GM12878 (cell line): ENCODE measurements at regions not wholly inside any gene's neighbourhood (a gene's known extent, or its start where the extent isn't known, plus 50 kb on each side); places are given as distances from the start of the nearest gene placed in this dataset.

ENCODE experiments used
- ATAC-seq: fragments of 200-7000 bp; cut with Tn5 transposase; 3 replicates; pipeline ENCODE4 v1.9.1; 2020; ENCODE audit warnings: mild to moderate bottlenecking, moderate library complexity
- BruUV-seq: library from RNA; stranded (reverse); fragments of 400-500 nt; replicated peaks from 2 replicates; lab custom pipeline; 2021; lab: Mats Ljungman, UMichigan
- CTCF ChIA-PET: fragments of 300-600 bp; sonication (Branson Sonifier 250); formaldehyde crosslinking; extraction: SDS; loops from one replicate; lab custom pipeline; 2021; ENCODE audit warnings: inconsistent platforms; lab: Yijun Ruan, JAX
- POLR2A ChIA-PET: fragments of 350-600 bp; formaldehyde crosslinking; extraction: SDS; loops from one replicate; lab custom pipeline; 2021; ENCODE audit warnings: inconsistent platforms; lab: Charles Lee
- RAD21 ChIA-PET: fragments of 300-600 bp; sonication (Branson Sonifier 250); formaldehyde crosslinking; loops from one replicate; lab custom pipeline; 2023; ENCODE audit warnings: antibody characterized with exemption; ENCODE audit not compliant: unreplicated experiment; lab: Charles Lee
- SMC1A ChIA-PET: fragments of 300-600 bp; sonication (Branson Sonifier 250); formaldehyde crosslinking; loops from one replicate; lab custom pipeline; 2023; ENCODE audit not compliant: unreplicated experiment, uncharacterized antibody; lab: Charles Lee
- DNase-seq: peaks from one replicate; pipeline ENCODE4 v3.0.0-alpha.2; 2011; ENCODE audit warnings: low read depth, low spot score
- FAIRE-seq: peaks from 3 replicates; lab custom pipeline; 2011; peaks lifted over from hg19 to GRCh38; lab: Jason Lieb, UNC
- H2AFZ ChIP-seq: 2 replicates; pipeline ENCODE4 v1.6.0; 2011; ENCODE audit warnings: low read depth, low read length, control low read depth; ENCODE audit not compliant: control insufficient read depth
- H3K27ac ChIP-seq: 2 replicates; pipeline ENCODE4 v1.5.1; 2011; ENCODE audit warnings: control low read depth; ENCODE audit not compliant: control insufficient read depth, insufficient read depth
- H3K27me3 ChIP-seq, 2 experiments: replicated peaks in 1 of 2; 2 replicates each; pipeline versions ENCODE4 v1.6.0 to v1.6.1; 2011; ENCODE audit warnings: low read length in 1 of 2; ENCODE audit not compliant: control insufficient read depth in 2 of 2, insufficient read depth in 2 of 2
- H3K36me3 ChIP-seq, 2 experiments: 2 replicates each; pipeline ENCODE4 v1.5.1; 2011; ENCODE audit warnings: low read length in 1 of 2; ENCODE audit not compliant: control insufficient read depth in 2 of 2, insufficient read depth in 2 of 2
- H3K4me1 ChIP-seq: 2 replicates; pipeline ENCODE4 v1.6.1; 2011; ENCODE audit warnings: mild to moderate bottlenecking, low read length, moderate library complexity, mixed read lengths; ENCODE audit not compliant: control insufficient read depth, insufficient read depth
- H3K4me2 ChIP-seq: 2 replicates; pipeline ENCODE4 v1.6.0; 2011; ENCODE audit warnings: control low read depth; ENCODE audit not compliant: control insufficient read depth, insufficient read depth
- H3K4me3 ChIP-seq: fragments of 200-600 bp; sonication (generic); 2 replicates; pipeline ENCODE4 v1.5.1; 2016
- H3K79me2 ChIP-seq: 2 replicates; pipeline ENCODE4 v1.6.0; 2011; ENCODE audit warnings: low read length; ENCODE audit not compliant: control insufficient read depth, insufficient read depth
- H3K9ac ChIP-seq: 2 replicates; pipeline ENCODE4 v1.8.0; 2011; ENCODE audit warnings: low read length, control low read depth, mixed read lengths; ENCODE audit not compliant: control insufficient read depth, insufficient read depth
- H3K9me3 ChIP-seq: replicated peaks from 3 replicates; pipeline ENCODE4 v1.5.1; 2011; ENCODE audit warnings: mild to moderate bottlenecking, low read length; ENCODE audit not compliant: control insufficient read depth, insufficient read depth
- H4K20me1 ChIP-seq: 2 replicates; pipeline ENCODE4 v1.6.0; 2011; ENCODE audit not compliant: control insufficient read depth, insufficient read depth
- EED ChIP-seq: sonication (generic); IDR thresholded peaks from 2 replicates; pipeline ENCODE4 v1.6.1; 2016; ENCODE audit warnings: antibody characterized with exemption, low read depth
- FOXM1 ChIP-seq: IDR thresholded peaks from 2 replicates; pipeline ENCODE4 v1.6.1; 2012; ENCODE audit warnings: low read depth, mild to moderate bottlenecking, inconsistent platforms, low read length, moderate library complexity
- KAT2A ChIP-seq: conservative IDR thresholded peaks from 2 replicates; pipeline ENCODE4 v1.6.1; 2011; ENCODE audit warnings: low read depth, low read length; ENCODE audit not compliant: control insufficient read depth
- KDM1A ChIP-seq: fragments of 200-600 bp; sonication (generic); IDR thresholded peaks from 2 replicates; pipeline ENCODE4 v1.6.1; 2016; ENCODE audit warnings: borderline replicate concordance
- MYB ChIP-seq: fragments of 150-350 bp; IDR thresholded peaks from 2 replicates; pipeline ENCODE4 v1.6.1; 2014; ENCODE audit warnings: mild to moderate bottlenecking, low read depth, low read length, borderline replicate concordance
- NFIC ChIP-seq: IDR thresholded peaks from 2 replicates; pipeline ENCODE4 v1.6.1; 2012; ENCODE audit warnings: low read depth, mild to moderate bottlenecking, inconsistent platforms, low read length, moderate library complexity
- PAX5 ChIP-seq: IDR thresholded peaks from 2 replicates; pipeline ENCODE4 v1.6.1; 2011; ENCODE audit warnings: low read depth, low read length, borderline replicate concordance
- PKNOX1 ChIP-seq: fragments of 450-650 bp; IDR thresholded peaks from 2 replicates; pipeline ENCODE4 v1.6.1; 2016; ENCODE audit warnings: mild to moderate bottlenecking
- RAD21 ChIP-seq: IDR thresholded peaks from 2 replicates; pipeline ENCODE4 v1.6.1; 2011; ENCODE audit warnings: mild to moderate bottlenecking, low read depth, low read length, moderate library complexity; ENCODE audit not compliant: insufficient read depth
- RELB ChIP-seq: fragments of 450-650 bp; IDR thresholded peaks from 2 replicates; pipeline ENCODE4 v1.6.1; 2017; ENCODE audit warnings: low read depth, mild to moderate bottlenecking, moderate library complexity
- SRF ChIP-seq, 2 experiments: IDR thresholded peaks; 2 replicates each; pipeline ENCODE4 v1.6.1; 2011; ENCODE audit warnings: low read depth in 2 of 2, low read length in 2 of 2, mild to moderate bottlenecking in 1 of 2, moderate library complexity in 1 of 2
- ZBTB4 ChIP-seq: fragments of 450-650 bp; formaldehyde crosslinking; IDR thresholded peaks from 2 replicates; pipeline ENCODE4 v1.4.0; 2022; ENCODE audit warnings: mild to moderate bottlenecking, moderate library complexity
- ZNF207 ChIP-seq: fragments of 450-650 bp; IDR thresholded peaks from 2 replicates; pipeline ENCODE4 v1.6.1; 2014; ENCODE audit warnings: antibody characterized with exemption, mild to moderate bottlenecking, borderline replicate concordance
- ZNF274 ChIP-seq: IDR thresholded peaks from one replicate; pipeline ENCODE4 v1.8.0; 2011; ENCODE audit not compliant: insufficient read length, insufficient read depth
- WGBS: methylation state at CpG from one replicate; pipeline ENCODE4 v1.1.6; 2016; ENCODE audit warnings: low lambda C conversion rate; ENCODE audit not compliant: insufficient replicate concordance, insufficient coverage; ENCODE audit errors: missing lambda C conversion rate; 5-methylcytosine and 5-hydroxymethylcytosine counted together
- in situ Hi-C: fragments of 300-500 bp; cut with MboI; formaldehyde crosslinking; loops from 9 replicates; pipeline ENCODE4 v1.14.3; 2018; ENCODE audit warnings: mixed read lengths
- intact Hi-C: fragments of 100-400 bp; cut with micrococcal nuclease; formaldehyde crosslinking; loops from one replicate; pipeline ENCODE4 v1.14.2; 2022; ENCODE audit not compliant: unreplicated experiment
- TF ChIP-seq, protein P1 (sequence below): IDR thresholded peaks from 2 replicates; pipeline ENCODE4 v1.6.1; 2011; ENCODE audit warnings: mild to moderate bottlenecking, low read depth, low read length, moderate library complexity; ENCODE audit not compliant: insufficient replicate concordance

GRCh38 chr1:234907940-234908405 is 220.7 kb downstream of the TOMM20 start:
- ATAC-seq = no peak

More at GRCh38 chr1:234907940-234908405, 220.7 kb downstream of the TOMM20 start:
- no peak for TF ChIP-seq RELB
- no peak for TF ChIP-seq KAT2A
- TF ChIP-seq ZNF207 = no peak
- no peak for TF ChIP-seq ZBTB4
- TF ChIP-seq MYB = no peak
- TF ChIP-seq PAX5 = no peak
- no peak for TF ChIP-seq RAD21
- TF ChIP-seq NFIC = no peak
- TF ChIP-seq FOXM1 = no peak
- no peak for TF ChIP-seq KDM1A
- TF ChIP-seq, protein P1, sequence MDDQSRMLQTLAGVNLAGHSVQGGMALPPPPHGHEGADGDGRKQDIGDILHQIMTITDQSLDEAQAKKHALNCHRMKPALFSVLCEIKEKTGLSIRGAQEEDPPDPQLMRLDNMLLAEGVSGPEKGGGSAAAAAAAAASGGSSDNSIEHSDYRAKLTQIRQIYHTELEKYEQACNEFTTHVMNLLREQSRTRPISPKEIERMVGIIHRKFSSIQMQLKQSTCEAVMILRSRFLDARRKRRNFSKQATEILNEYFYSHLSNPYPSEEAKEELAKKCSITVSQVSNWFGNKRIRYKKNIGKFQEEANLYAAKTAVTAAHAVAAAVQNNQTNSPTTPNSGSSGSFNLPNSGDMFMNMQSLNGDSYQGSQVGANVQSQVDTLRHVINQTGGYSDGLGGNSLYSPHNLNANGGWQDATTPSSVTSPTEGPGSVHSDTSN = no peak
- no peak for TF ChIP-seq EED
- TF ChIP-seq SRF (IDR thresholded peaks at IDR 0.05; ENCODE audit: low read depth in 2 of 2, low read length in 2 of 2) = no peak
- no peak for TF ChIP-seq ZNF274
- no peak for TF ChIP-seq PKNOX1
- TF ChIP-seq, all 136 proteins: peak for 0
- CTCF ChIA-PET = interaction anchor here (0.7 to 1.7 kb wide), 5 partner anchors 9 to 296 kb away, joined by 3 to 6 read pairs (median 3); no protein-coding TSS in a partner anchor
- no peaks in the 10 kb centered on the region for H3K79me2 ChIP-seq
- no peak overlapping the region for H3K4me2 ChIP-seq
- intact Hi-C loops (no loop called here), in situ Hi-C loops (no loop called here)
- no peak overlapping the region for H3K4me3 ChIP-seq
- H3K27me3 ChIP-seq = no peaks in the 10 kb centered on the region
- H3K9ac ChIP-seq = no peak overlapping the region
- POLR2A ChIA-PET = no interaction called here
- SMC1A ChIA-PET = interaction anchor here (1.0 to 2.8 kb wide), 3 partner anchors 13 to 176 kb away, joined by 3 to 11 read pairs (median 3); no protein-coding TSS in a partner anchor
- H2AFZ ChIP-seq = no peak overlapping the region
- BruUV-seq = no TSS peak
- RAD21 ChIA-PET = no interaction called here
- no peak for DNase-seq
- no peaks in the 10 kb centered on the region for H3K9me3 ChIP-seq
- no peak overlapping the region for H3K27ac ChIP-seq
- FAIRE-seq = peak; percentile 13
- no peaks in the 10 kb centered on the region for H4K20me1 ChIP-seq
- WGBS = 97% methylated on average over 6 of the region's 6 CpGs
- H3K36me3 ChIP-seq = no peaks in the 10 kb centered on the region
- H3K4me1 ChIP-seq = peaks cover under 1% of the 10 kb centered on the region; the same call in 1 of the 2 replicates
